ENCODE measurements at regions not wholly inside any gene's neighbourhood (a gene's known extent, or its start where the extent isn't known, plus 50 kb on each side); places are given as distances from the start of the nearest gene placed in this dataset.

DNA sequence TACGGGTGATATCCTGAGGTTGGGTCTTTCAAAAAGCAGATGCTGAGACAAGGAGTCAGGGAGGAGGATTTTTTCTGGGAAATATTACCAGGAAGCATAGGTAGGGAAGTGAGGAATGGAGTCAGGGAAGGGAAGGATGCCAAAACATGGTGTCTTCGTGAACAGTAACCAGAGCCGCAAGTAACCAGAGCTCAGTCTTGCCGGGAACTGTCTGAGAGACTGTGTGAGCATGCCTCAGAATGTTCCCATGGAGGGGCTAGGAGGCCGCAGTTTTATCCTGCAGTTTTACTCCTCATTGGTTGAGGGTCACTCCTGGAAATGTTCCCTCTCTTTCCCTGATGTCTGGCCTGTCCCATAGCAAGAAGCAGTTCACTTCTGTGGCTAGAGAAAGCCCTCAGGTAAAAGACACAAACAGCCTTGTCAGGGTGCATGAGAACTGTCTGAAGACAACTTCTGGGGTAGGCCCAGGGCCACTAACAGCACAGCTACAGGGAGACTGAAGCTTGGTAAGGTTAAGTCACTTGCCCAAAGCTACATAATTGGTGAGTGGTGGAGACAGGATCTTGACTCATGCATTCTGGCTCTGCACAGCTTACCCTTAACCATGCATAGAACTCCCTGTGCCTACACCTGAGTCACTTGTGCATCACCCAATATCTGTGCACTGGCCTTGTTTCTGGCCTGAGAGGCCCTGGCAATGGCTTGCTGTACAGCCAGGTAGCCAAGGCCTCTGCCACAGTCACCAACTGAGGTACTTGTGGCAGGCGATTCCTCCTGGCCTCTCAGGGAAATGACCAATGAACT lies 76.3 kb upstream of the FRMD4B start:
- TF ChIP-seq CTCF (IDR thresholded peaks at IDR 0.05; ENCODE audit: poor library complexity) (no peak), EZH2 (IDR thresholded peaks at IDR 0.05; ENCODE audit: borderline replicate concordance) (no peak)

Data from hepatocyte (in vitro differentiated cells).